Activated T-cell treated with anti-CD3 and anti-CD28 coated beads for 24 hours (primary cell): ENCODE measurements at regions not wholly inside any gene's neighbourhood (a gene's known extent, or its start where the extent isn't known, plus 50 kb on each side); places are given as distances from the start of the nearest gene placed in this dataset.

Experiments
- DNase-seq: peaks from one replicate; pipeline ENCODE4 v3.0.0-alpha.2; 2020; ENCODE audit warnings: low read depth

DNA sequence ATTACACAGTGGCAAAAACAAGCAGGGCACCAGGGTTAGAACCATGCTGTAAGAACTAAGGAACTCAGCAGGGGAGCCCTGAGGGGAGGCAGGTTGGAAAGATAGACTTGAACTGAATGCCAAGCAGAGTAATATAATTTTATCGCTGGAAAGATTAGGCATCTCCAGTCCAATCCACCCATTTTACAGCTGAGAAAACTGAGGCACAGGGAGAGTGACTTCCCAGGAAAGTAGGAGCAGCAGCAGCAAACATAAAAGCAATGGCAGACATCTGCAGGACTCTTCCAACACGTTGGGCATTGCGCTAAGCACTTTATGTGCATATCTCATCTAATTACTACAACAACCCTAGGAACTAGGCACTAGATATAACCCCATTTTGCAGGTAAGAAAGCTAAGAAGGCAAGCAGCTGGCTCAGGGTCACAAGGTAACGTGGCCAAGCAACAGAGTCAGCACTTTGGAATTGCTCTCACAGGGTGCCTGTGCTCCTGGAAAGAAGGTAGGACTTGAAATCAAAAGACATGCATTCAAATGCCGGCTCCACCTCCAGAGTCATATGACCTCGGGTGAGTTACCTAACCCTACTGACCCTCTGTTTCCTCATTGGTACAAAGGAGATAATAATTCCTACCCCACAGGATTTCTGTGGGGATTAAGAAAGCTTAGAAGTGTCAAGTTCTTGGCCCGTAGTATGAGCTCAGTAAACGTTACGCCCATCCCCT, 215.3 kb downstream of the BARX2 start:
- DNase-seq, result no peak

DNA sequence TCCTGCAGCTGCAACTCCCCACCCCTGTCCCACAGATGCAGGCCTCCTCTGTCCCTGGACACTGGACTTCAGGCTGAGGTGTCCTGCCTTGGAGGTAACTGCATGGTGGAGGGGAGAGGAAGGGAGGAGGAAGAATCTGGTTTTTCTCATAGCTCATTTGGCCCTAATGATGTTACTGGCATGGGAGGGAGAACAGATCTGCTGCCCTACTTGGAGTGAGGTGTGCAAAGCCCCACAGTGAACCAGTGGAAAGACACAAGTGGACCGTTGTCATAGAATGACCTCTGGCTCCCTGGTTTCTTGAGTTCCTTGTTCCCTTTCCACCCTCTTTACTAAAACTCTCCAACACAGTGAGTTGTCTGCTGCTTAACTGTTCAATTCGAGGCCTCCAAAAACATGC, 215.9 kb downstream of the BARX2 start:
- DNase-seq, result no peak

GRCh38 chr11:129592191-129592590, 216.5 kb downstream of the BARX2 start:
- no peak for DNase-seq

GRCh38 chr11:129593098-129593497, 217.4 kb downstream of the BARX2 start:
- DNase-seq, result no peak

- DNase-seq, result no peak
These were observed 219.7 kb downstream of the BARX2 start for GRCh38 chr11:129595038-129595962.

GRCh38 chr11:129596351-129596750, 219.3 kb upstream of the TMEM45B start:
- no peak for DNase-seq

- no peak for DNase-seq
These were observed 217.3 kb upstream of the TMEM45B start for GRCh38 chr11:129598378-129598777.

DNA sequence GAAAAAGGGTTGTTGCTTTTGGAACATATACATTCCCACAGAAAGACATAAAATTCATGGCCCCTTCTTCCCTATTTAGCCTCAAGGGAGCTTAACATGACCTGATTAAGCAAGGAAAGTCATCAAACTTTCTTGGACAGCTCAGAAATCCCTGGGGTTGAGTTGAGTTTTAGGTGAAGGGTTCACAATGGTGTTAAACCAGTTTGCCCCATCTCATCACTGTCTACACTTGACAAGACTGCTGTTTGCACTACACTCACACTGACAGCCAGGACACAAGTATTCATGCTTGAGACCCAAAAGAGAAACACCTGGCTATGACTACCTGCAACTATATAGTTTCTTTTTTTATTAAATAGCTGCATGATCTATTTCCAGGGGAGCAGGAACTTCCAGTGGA, 209.8 kb upstream of the TMEM45B start:
- no peak for DNase-seq

- no peak for DNase-seq
These were observed 206.9 kb upstream of the TMEM45B start for GRCh38 chr11:129608711-129609110.

DNA sequence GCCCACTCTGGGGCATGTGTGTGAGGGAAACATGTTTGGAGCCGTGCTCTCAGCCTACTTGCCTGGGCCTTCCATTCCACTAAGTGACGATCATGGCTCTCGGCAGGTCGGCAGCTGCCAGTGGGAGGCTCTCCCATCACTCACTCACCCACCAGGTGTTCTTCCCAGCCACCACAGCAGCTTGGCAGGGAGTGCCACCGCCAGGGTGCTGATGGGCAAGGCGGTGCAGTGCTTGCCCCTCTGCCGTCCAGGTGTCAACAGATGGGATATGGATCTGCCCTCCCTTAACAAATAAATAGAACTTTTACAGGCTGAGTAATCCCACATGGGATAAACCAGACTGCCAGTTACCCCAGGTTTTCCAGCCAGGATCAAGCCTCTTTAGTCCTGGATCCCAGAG, 205.5 kb upstream of the TMEM45B start:
- no peak for DNase-seq

- DNase-seq, result no peak
These were observed 205.1 kb upstream of the TMEM45B start for GRCh38 chr11:129610545-129610944.

GRCh38 chr11:129611661-129612446, 203.8 kb upstream of the TMEM45B start:
- DNase-seq, result no peak

DNA sequence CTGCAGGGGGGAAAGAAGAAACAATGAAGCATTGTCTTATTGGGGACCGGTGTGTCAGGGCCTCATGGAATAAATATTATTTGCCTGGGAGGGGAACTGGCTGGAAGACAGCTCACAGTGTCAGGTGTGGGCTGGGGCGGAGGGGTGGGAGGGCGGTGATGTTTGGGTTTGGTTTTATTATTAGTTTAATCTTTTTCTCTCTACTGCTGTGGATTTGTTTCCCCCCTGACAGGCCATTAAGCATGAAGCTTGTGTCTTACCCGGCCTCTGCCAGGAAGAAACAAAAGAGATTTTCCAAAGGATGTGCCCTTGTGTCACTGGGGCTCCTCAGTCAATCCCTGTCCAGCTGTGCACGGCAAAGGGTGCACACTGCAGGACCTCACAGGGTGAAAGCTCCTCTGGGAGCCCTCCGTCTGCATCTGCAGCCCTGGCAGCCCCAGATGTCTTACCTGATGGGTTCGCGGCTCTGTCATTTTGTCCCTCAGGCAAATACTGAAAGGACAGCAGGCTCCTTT, 203.1 kb upstream of the TMEM45B start:
- no peak for DNase-seq

DNA sequence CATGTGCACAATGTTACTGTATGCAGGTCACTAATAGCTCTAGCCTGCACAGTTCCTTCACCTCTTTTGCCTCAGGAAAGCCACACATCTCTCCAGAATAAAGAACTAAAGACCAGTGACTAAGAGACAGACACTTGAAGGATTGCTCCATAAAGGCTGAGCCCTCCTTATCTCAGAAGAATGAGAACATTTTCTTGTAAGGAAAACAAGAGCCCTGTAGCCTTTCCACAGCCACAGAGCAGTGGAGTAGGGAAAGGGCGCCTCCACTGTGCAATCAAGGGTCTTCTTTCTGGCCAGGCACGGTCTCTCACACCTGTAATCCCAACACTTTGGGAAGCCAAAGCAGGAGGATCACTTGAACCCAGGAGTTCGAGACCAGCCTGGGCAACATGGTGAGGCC, 202.6 kb upstream of the TMEM45B start:
- no peak for DNase-seq

- no peak for DNase-seq
These were observed 201.2 kb upstream of the TMEM45B start for GRCh38 chr11:129614256-129614944.

GRCh38 chr11:129618046-129618569, 197.5 kb upstream of the TMEM45B start:
- no peak for DNase-seq

- DNase-seq, result no peak
These were observed 195.2 kb upstream of the TMEM45B start for GRCh38 chr11:129620237-129621104.

DNA sequence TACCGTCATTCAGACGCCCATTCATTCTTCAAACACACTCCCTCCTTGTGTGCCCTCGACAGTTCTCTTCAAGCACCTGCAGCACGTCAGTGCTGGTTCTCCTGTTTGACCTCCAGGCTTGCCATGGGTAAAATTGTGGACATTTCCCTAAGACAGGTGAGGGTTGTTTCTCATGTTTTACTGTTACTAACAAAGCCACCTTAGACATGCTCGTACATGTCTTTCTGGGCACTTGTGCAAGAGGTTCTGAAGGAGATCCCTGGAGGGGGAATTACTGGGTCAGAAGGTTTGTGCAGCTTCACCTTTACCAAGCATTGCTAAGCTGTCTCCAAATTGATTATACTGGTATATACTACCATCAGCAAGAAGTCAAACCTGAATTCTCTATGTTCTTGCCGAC, 189.7 kb upstream of the TMEM45B start:
- no peak for DNase-seq

DNA sequence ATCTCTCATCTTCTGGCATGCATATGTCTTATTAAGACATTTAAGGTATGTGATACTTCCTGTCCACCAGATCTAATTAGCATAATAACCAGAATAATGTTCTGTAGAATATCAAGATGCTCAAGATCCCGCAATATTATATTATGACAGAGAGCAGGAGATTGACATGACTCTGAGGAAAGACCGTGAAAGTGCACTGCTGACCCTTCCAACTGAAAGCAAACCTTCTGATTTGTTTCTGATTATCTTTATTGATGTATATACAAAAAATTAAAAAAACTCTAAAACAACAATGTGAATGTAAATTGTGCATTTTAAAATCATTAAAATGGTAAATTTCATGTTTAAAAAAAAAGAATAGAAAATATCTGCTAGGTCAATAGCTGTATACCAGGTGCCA, 184.4 kb upstream of the TMEM45B start:
- DNase-seq, result no peak

DNA sequence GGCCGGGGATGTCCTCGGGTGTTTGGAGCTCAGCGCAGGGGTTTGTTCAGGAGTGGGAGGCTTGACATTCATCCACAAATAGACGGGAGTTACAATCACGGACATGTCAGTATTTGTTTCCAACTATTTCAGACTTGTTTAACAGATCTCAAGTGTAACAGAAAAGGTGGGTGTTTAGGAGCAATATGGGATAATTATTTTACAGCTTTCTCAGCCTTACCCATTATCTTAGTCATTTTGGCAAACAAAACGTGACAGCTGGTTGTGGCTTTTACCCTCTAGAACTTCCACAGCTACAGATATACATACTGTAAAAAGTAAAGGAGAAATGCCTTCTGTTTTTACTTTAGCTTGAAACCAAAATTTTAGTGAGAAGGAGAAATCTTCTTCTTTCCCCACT, 178.7 kb upstream of the TMEM45B start:
- no peak for DNase-seq
